Natural killer cell treated with Interleukin-12 subunit alpha and Interleukin-12 subunit beta and Interleukin-15 and Interleukin-18, amount 100 ng/mL, for 72 hours (primary cell): ENCODE measurements at regions not wholly inside any gene's neighbourhood (a gene's known extent, or its start where the extent isn't known, plus 50 kb on each side); places are given as distances from the start of the nearest gene placed in this dataset.
"Not testable (repeated sequence)": the region's sequence is repeated elsewhere in the genome, so short reads cannot be mapped to it uniquely, and the experiment has no call there.

ENCODE experiments used
- ATAC-seq, 2 donors: fragments of 150-1000 bp; cut with Tn5 transposase in 1 of 2; sonication (Bioruptor Pico), chemical (Tn5 transposase) in 1 of 2; 2 replicates each; pipeline ENCODE4 v1.10.0; 2021
- DNase-seq: peaks from one replicate; pipeline ENCODE4 v3.0.0; 2022; ENCODE audit warnings: low spot score
- H3K27ac Mint-ChIP-seq, 2 donors: 1 replicate in 1 of 2; 2 replicates in 1 of 2; pipeline ENCODE4 v1.8.0; 2022; ENCODE audit warnings: mixed read lengths in 2 of 2, mild to moderate bottlenecking in 1 of 2, moderate library complexity in 1 of 2
- H3K27me3 Mint-ChIP-seq, 2 donors: 1 replicate in 1 of 2; 2 replicates in 1 of 2; pipeline ENCODE4 v1.8.0; 2022; ENCODE audit warnings: mixed read lengths in 2 of 2
- H3K36me3 Mint-ChIP-seq: one replicate; pipeline ENCODE4 v1.8.0; 2022; ENCODE audit warnings: mixed read lengths
- H3K4me1 Mint-ChIP-seq, 2 donors: 1 replicate in 1 of 2; 2 replicates in 1 of 2; pipeline ENCODE4 v1.8.0; 2022; ENCODE audit warnings: low read depth in 2 of 2, mixed read lengths in 2 of 2, mild to moderate bottlenecking in 1 of 2
- H3K4me3 Mint-ChIP-seq: one replicate; pipeline ENCODE4 v1.8.0; 2022; ENCODE audit warnings: mixed read lengths
- H3K9me3 Mint-ChIP-seq: 2 replicates; pipeline ENCODE4 v1.8.0; 2022; ENCODE audit warnings: mixed read lengths

DNA sequence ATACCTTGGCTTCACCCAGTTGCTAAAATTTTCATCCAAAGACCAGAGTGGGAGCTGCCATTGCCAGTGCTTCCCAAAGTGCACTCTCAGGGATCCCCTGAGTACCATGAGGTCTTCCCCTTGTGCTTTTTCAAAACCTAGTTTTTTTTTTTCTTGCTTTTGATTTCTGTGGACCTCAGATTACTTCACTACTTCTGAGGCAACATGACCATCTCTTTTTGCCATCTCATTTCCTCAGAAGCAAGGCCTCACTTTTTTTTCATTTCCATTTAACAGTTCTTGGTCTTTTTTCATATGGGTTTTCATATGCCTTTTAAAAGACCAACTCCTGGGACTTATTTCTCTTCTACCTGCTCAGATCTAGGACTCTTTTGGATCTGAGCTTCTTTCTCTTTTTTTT is 64.1 kb upstream of the MMS22L start:
- DNase-seq = no peak
- Mint-ChIP-seq H3K27me3 (peaks cover 2 to 21% of the 10 kb centered on the region in 2 donors), H3K36me3 (no peaks in the 10 kb centered on the region), H3K27ac (no peak overlapping the region), H3K4me1 (no peaks in the 10 kb centered on the region), H3K4me3 (no peak overlapping the region), H3K9me3 (no peaks in the 10 kb centered on the region)
- ATAC-seq = no peak

DNA sequence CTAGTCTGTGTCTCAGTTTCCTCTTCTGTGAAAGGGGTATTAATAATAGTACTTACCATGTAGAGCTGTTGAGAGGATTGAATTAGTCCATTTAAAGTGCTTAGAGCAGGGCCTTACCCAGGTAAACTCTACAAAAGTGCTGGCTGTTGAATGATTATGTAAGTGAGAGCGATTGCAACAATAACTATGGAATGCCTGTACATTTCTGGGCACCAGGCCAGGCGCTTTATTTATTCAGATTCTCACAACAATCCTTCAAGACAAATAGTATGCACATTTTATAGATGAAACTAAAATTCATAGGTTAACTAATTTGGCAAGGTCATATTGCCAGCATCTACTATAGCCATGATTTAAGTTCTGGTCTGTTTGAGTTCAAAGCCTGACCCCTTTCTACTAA is 78.3 kb upstream of the MMS22L start:
- ATAC-seq = no peak
- H3K27me3 Mint-ChIP-seq = peaks cover 4 to 8% of the 10 kb centered on the region in 2 donors
- H3K9me3 Mint-ChIP-seq = no peaks in the 10 kb centered on the region
- no peak for DNase-seq
- H3K4me3 Mint-ChIP-seq = no peak overlapping the region
- no peaks in the 10 kb centered on the region for H3K4me1 Mint-ChIP-seq
- no peaks in the 10 kb centered on the region for H3K36me3 Mint-ChIP-seq
- no peak overlapping the region for H3K27ac Mint-ChIP-seq

GRCh38 chr6:97364327-97364726 is 81.3 kb upstream of the MMS22L start:
- no peaks in the 10 kb centered on the region for H3K9me3 Mint-ChIP-seq
- no peaks in the 10 kb centered on the region for H3K4me1 Mint-ChIP-seq
- no peaks in the 10 kb centered on the region for H3K36me3 Mint-ChIP-seq
- DNase-seq = no peak
- no peak overlapping the region for H3K4me3 Mint-ChIP-seq
- ATAC-seq = no peak
- no peak overlapping the region for H3K27ac Mint-ChIP-seq
- no peaks in the 10 kb centered on the region for H3K27me3 Mint-ChIP-seq

DNA sequence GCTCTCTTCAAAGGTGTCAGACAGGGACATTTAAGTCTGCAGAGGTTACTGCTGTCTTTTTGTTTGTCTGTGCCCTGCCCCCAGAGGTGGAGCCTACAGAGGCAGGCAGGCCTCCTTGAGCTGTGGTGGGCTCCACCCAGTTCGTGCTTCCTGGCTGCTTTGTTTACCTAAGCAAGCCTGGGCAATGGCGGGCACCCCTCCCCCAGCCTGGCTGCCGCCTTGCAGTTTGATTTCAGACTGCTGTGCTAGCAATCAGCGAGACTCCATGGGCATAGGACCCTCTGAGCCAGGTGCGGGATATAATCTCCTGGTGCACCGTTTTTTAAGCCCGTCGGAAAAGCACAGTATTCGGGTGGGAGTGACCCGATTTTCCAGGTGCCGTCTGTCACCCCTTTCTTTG is 99.1 kb upstream of the MMS22L start:
- not testable (repeated sequence) for H3K27ac Mint-ChIP-seq, H3K27me3 Mint-ChIP-seq, DNase-seq, H3K9me3 Mint-ChIP-seq, H3K4me1 Mint-ChIP-seq, H3K4me3 Mint-ChIP-seq, ATAC-seq, H3K36me3 Mint-ChIP-seq

- no peak overlapping the region for H3K27ac Mint-ChIP-seq
- H3K4me3 Mint-ChIP-seq = no peak overlapping the region
- H3K9me3 Mint-ChIP-seq = no peaks in the 10 kb centered on the region
- ATAC-seq (no peak), DNase-seq (no peak)
- no peaks in the 10 kb centered on the region for H3K36me3 Mint-ChIP-seq
- no peaks in the 10 kb centered on the region for H3K4me1 Mint-ChIP-seq
- peaks cover 11 to 28% of the 10 kb centered on the region in 2 donors for H3K27me3 Mint-ChIP-seq
Observed at GRCh38 chr6:97392735-97393134, 109.7 kb upstream of the MMS22L start.

DNA sequence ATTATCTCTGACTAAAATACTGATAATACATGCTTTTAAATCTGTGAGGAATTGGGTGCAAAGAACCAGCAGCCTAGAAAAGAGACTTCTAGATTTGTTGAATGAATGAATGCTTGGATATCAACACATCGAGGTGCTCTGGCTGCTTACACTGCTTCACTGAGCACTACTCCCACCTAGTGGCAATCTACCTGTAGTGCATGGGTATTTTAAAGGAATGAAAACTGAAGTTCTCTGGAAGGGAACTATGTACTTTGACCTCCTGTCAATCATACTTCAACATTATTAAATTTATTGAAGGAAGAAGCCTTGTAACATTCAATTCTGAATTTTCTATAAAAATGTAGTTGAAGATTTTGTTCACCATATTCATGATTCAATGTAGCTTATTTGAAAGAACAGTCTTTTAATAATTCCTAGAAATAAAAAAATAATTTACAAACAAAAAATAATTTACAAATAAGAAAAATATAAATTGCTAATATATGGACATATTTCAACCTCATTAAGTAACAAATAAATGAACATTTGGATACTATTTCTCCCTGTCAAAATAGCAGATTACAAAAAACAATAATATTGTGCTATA is 111.2 kb upstream of the MMS22L start:
- Mint-ChIP-seq H3K27ac (no peak overlapping the region), H3K27me3 (peaks cover 11 to 19% of the 10 kb centered on the region in 2 donors), H3K4me1 (no peaks in the 10 kb centered on the region), H3K36me3 (no peaks in the 10 kb centered on the region), H3K4me3 (no peak overlapping the region), H3K9me3 (no peaks in the 10 kb centered on the region)
- ATAC-seq = peak in 1 of 2 donors; percentile 61
- peak; percentile 79 for DNase-seq

DNA sequence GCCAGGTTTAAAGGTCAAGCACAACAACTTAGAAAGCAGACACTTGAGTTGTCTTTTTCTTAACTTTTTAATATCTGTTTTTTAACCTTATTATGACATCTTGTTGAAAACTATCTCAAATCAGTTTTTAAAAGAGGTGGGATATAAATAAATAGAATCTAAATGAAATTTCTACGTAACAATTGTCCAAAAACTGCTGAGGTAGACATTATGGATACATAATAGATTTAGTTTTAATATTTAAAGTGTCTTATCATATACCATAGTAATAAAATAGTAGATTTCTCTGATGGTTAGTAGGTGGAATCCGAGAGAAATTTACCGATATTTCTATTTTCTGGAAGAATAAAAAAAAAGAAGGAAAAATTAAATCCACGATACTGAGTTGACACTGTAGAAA is 113.9 kb upstream of the MMS22L start:
- ATAC-seq (no peak), DNase-seq (no peak)
- H3K27me3 Mint-ChIP-seq = peaks cover 9 to 22% of the 10 kb centered on the region in 2 donors
- H3K36me3 Mint-ChIP-seq = no peaks in the 10 kb centered on the region
- H3K4me3 Mint-ChIP-seq = no peak overlapping the region
- no peak overlapping the region for H3K27ac Mint-ChIP-seq
- no peaks in the 10 kb centered on the region for H3K9me3 Mint-ChIP-seq
- H3K4me1 Mint-ChIP-seq = no peaks in the 10 kb centered on the region

- Mint-ChIP-seq H3K4me3 (no peak overlapping the region), H3K36me3 (no peaks in the 10 kb centered on the region), H3K27ac (no peak overlapping the region), H3K4me1 (no peaks in the 10 kb centered on the region), H3K27me3 (peaks cover 4 to 14% of the 10 kb centered on the region in 2 donors), H3K9me3 (no peaks in the 10 kb centered on the region)
- no peak for DNase-seq
- ATAC-seq = no peak
Observed at GRCh38 chr6:97399208-97399607, 116.2 kb upstream of the MMS22L start.

DNA sequence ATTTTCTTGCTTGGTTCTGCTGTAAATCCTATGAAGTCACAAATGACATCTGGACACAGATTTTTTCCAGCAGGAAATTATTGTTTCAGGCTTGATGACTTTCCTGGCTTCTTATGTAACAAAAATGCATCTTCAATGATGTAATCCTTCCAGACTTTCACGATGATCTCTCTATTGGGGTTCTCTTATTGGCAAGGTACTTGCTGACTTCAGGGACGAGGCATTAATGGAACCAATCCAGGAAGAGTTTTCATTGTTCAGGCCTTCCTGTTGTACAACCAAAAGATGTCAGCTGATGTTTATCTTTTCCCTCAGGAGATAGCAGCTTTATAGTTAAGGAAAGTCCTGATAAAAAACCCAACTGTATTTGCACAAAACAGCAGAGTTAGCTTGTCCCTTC is 118.5 kb upstream of the MMS22L start:
- no peaks in the 10 kb centered on the region for H3K9me3 Mint-ChIP-seq
- ATAC-seq = no peak
- H3K27ac Mint-ChIP-seq = no peak overlapping the region
- H3K4me3 Mint-ChIP-seq = no peak overlapping the region
- DNase-seq = no peak
- peaks cover 4 to 14% of the 10 kb centered on the region in 2 donors for H3K27me3 Mint-ChIP-seq
- no peaks in the 10 kb centered on the region for H3K36me3 Mint-ChIP-seq
- no peaks in the 10 kb centered on the region for H3K4me1 Mint-ChIP-seq

DNA sequence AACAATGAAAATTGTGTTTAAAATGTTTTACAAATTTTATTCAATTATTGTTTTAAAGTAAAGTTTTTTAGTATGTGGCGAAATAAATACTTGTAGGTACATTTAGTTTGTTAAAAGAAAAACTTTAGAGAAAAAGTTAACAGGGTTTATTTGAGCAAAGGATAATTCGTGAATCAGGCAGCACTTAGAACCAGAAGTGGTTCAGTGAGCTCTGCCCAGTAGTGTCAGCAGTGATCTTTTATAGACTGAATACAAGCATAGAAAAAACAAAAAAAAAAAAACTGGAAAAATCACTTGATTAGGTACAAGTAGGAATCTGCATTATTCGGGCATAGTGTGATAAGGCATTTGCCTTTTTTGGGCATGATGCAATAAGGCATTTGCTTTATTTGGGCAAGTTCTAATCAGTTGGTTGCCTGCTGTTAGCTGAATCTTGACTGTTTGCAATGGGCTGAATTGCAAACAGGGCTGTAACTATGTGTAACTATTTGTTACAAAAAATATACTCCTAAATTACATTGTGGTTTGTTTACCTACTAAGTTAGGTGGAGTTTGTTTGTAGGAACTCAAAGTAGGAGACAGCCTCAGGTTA is 122.9 kb upstream of the MMS22L start:
- peaks cover 0 to 6% of the 10 kb centered on the region in 2 donors for H3K27me3 Mint-ChIP-seq
- ATAC-seq = no peak
- H3K36me3 Mint-ChIP-seq = no peaks in the 10 kb centered on the region
- H3K9me3 Mint-ChIP-seq = no peaks in the 10 kb centered on the region
- DNase-seq = no peak
- H3K4me3 Mint-ChIP-seq = no peak overlapping the region
- no peaks in the 10 kb centered on the region for H3K4me1 Mint-ChIP-seq
- no peak overlapping the region for H3K27ac Mint-ChIP-seq

GRCh38 chr6:97406633-97407032 is 123.6 kb upstream of the MMS22L start:
- Mint-ChIP-seq H3K27me3 (no peaks in the 10 kb centered on the region), H3K4me3 (no peak overlapping the region), H3K9me3 (no peaks in the 10 kb centered on the region), H3K4me1 (no peaks in the 10 kb centered on the region), H3K27ac (no peak overlapping the region), H3K36me3 (no peaks in the 10 kb centered on the region)
- ATAC-seq (no peak), DNase-seq (no peak)

- H3K27me3 Mint-ChIP-seq = no peaks in the 10 kb centered on the region
- no peak overlapping the region for H3K4me3 Mint-ChIP-seq
- DNase-seq = no peak
- no peak overlapping the region for H3K27ac Mint-ChIP-seq
- no peaks in the 10 kb centered on the region for H3K4me1 Mint-ChIP-seq
- H3K9me3 Mint-ChIP-seq = no peaks in the 10 kb centered on the region
- no peak for ATAC-seq
- no peaks in the 10 kb centered on the region for H3K36me3 Mint-ChIP-seq
Observed at GRCh38 chr6:97411610-97412009, 128.6 kb upstream of the MMS22L start.

- H3K9me3 Mint-ChIP-seq = no peaks in the 10 kb centered on the region
- no peak overlapping the region for H3K27ac Mint-ChIP-seq
- H3K4me3 Mint-ChIP-seq = no peak overlapping the region
- ATAC-seq = no peak
- H3K36me3 Mint-ChIP-seq = no peaks in the 10 kb centered on the region
- H3K27me3 Mint-ChIP-seq = no peaks in the 10 kb centered on the region
- H3K4me1 Mint-ChIP-seq = no peaks in the 10 kb centered on the region
- DNase-seq = no peak
Observed at GRCh38 chr6:97412511-97412910, 129.5 kb upstream of the MMS22L start.

DNA sequence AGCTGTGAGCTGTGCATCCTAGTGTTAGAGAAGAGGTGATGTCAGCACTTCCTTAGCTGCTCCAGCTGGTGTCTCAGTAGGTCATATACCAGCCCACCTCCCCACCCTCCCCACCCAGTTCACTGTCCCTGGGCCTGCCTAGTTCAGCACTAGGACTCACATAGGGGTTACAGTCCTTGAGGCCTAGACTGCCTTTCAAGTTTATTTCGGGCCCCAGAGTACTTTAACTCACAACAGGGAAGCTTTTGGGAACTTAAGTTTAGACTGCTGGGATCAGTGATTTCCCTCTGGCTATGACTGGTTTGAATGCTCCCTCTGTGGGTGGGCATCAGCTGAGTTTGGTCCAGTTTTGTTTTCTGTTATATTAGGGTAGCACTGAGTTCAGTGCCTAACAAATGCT is 139.2 kb upstream of the MMS22L start:
- no peak overlapping the region for H3K27ac Mint-ChIP-seq
- H3K9me3 Mint-ChIP-seq = peaks cover 18% of the 10 kb centered on the region
- DNase-seq (no peak), ATAC-seq (no peak)
- H3K27me3 Mint-ChIP-seq = peaks cover 0 to 8% of the 10 kb centered on the region in 2 donors
- no peak overlapping the region for H3K4me3 Mint-ChIP-seq
- H3K4me1 Mint-ChIP-seq = no peaks in the 10 kb centered on the region
- H3K36me3 Mint-ChIP-seq = no peaks in the 10 kb centered on the region

DNA sequence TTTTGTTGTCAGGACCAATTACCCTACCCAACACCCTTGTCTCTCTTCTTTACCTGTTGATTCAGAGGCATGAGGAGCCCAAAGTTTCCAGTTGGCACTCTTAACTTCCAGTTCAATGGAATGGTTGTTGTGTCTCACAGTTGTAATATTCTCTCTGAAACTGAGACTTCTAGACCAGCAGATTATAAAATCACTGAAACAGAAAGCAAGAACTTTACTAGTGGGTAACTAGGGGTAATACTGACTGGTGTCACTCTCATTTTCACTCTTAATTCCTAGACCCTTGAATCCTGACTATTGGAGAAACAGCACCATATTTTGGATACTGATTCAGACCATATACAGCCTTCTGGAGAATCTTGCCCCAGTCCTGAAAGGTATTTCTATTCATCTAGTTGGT is 140.2 kb upstream of the MMS22L start:
- Mint-ChIP-seq H3K4me1 (no peaks in the 10 kb centered on the region), H3K27ac (no peak overlapping the region), H3K4me3 (no peak overlapping the region), H3K27me3 (peaks cover 0 to 8% of the 10 kb centered on the region in 2 donors), H3K9me3 (peaks cover 18% of the 10 kb centered on the region), H3K36me3 (no peaks in the 10 kb centered on the region)
- ATAC-seq (no peak), DNase-seq (no peak)
